Astrocyte (in vitro differentiated cells and primary cell): ENCODE measurements at regions not wholly inside any gene's neighbourhood (a gene's known extent, or its start where the extent isn't known, plus 50 kb on each side); places are given as distances from the start of the nearest gene placed in this dataset.
A peak's percentile ranks its signal among the peaks of the same experiment; 100 is the strongest.

ENCODE experiments used
- DNase-seq: peaks from one replicate; pipeline ENCODE4 v3.0.0-alpha.2; 2010; ENCODE audit warnings: low read depth
- FAIRE-seq: peaks from 2 replicates; lab custom pipeline; 2011; peaks lifted over from hg19 to GRCh38; lab: Jason Lieb, UNC
- H2AFZ ChIP-seq: 2 replicates; pipeline ENCODE4 v1.6.0; 2012; ENCODE audit warnings: low read depth, low read length, inconsistent platforms
- H3K27ac ChIP-seq: 2 replicates; pipeline ENCODE4 v1.5.1; 2011; ENCODE audit warnings: low read depth, low read length, inconsistent platforms
- H3K27me3 ChIP-seq: 2 replicates; pipeline ENCODE4 v1.6.0; 2011; ENCODE audit warnings: low read length, inconsistent platforms; ENCODE audit not compliant: insufficient read depth
- H3K36me3 ChIP-seq: 2 replicates; pipeline ENCODE4 v1.5.1; 2011; ENCODE audit warnings: low read length, inconsistent platforms; ENCODE audit not compliant: insufficient read depth
- H3K4me1 ChIP-seq: 2 replicates; pipeline ENCODE4 v1.5.1; 2011; ENCODE audit warnings: low read length, inconsistent platforms; ENCODE audit not compliant: insufficient read depth
- H3K4me2 ChIP-seq: 2 replicates; pipeline ENCODE4 v1.6.0; 2012; ENCODE audit warnings: low read length, inconsistent platforms
- H3K4me3 ChIP-seq: 2 replicates; pipeline ENCODE4 v1.5.1; 2011; ENCODE audit warnings: low read depth, mild to moderate bottlenecking, low read length, inconsistent platforms; ENCODE audit not compliant: insufficient read depth
- H3K79me2 ChIP-seq: 2 replicates; pipeline ENCODE4 v1.6.0; 2012; ENCODE audit warnings: mild to moderate bottlenecking, low read length, inconsistent platforms; ENCODE audit not compliant: insufficient read depth
- H3K9ac ChIP-seq: 2 replicates; pipeline ENCODE4 v1.6.0; 2012; ENCODE audit warnings: mild to moderate bottlenecking, low read length, inconsistent platforms
- H3K9me3 ChIP-seq: 2 replicates; pipeline ENCODE4 v1.5.1; 2012; ENCODE audit warnings: low read depth, mild to moderate bottlenecking, low read length, inconsistent platforms; ENCODE audit not compliant: insufficient read depth
- H4K20me1 ChIP-seq: 2 replicates; pipeline ENCODE4 v1.6.0; 2012; ENCODE audit warnings: low read length, inconsistent platforms; ENCODE audit not compliant: insufficient read depth
- H3K27ac Mint-ChIP-seq: one replicate; pipeline ENCODE4 v1.8.0; 2021; ENCODE audit warnings: mild to moderate bottlenecking, mixed read lengths; ENCODE audit not compliant: unreplicated experiment
- H3K27me3 Mint-ChIP-seq: one replicate; pipeline ENCODE4 v1.8.0; 2021; ENCODE audit warnings: low read depth, mixed read lengths; ENCODE audit not compliant: unreplicated experiment
- H3K36me3 Mint-ChIP-seq: one replicate; pipeline ENCODE4 v1.8.0; 2021; ENCODE audit warnings: low read depth, mixed read lengths; ENCODE audit not compliant: unreplicated experiment
- H3K4me1 Mint-ChIP-seq: one replicate; pipeline ENCODE4 v1.8.0; 2021; ENCODE audit warnings: low read depth, mixed read lengths; ENCODE audit not compliant: unreplicated experiment
- H3K4me3 Mint-ChIP-seq: one replicate; pipeline ENCODE4 v1.8.0; 2021; ENCODE audit warnings: mild to moderate bottlenecking, moderate library complexity, mixed read lengths; ENCODE audit not compliant: unreplicated experiment
- H3K9me3 Mint-ChIP-seq: one replicate; pipeline ENCODE4 v1.8.0; 2021; ENCODE audit warnings: mild to moderate bottlenecking, mixed read lengths; ENCODE audit not compliant: unreplicated experiment
- CTCF ChIP-seq: IDR thresholded peaks from 2 replicates; pipeline ENCODE4 v1.5.1; 2011; ENCODE audit warnings: low read depth, mild to moderate bottlenecking, inconsistent platforms, low read length, moderate library complexity; ENCODE audit not compliant: insufficient read depth
- EZH2 ChIP-seq: IDR thresholded peaks from 2 replicates; pipeline ENCODE4 v1.6.1; 2012; ENCODE audit warnings: mild to moderate bottlenecking, low read length, inconsistent platforms; ENCODE audit not compliant: insufficient read depth

- no peaks in the 10 kb centered on the region for H4K20me1 ChIP-seq
- no peaks in the 10 kb centered on the region for H3K36me3 ChIP-seq
- Mint-ChIP-seq H3K36me3 (no peaks in the 10 kb centered on the region), H3K4me3 (no peak overlapping the region), H3K4me1 (no peaks in the 10 kb centered on the region), H3K9me3 (no peaks in the 10 kb centered on the region), H3K27ac (no peak overlapping the region), H3K27me3 (peaks cover 20% of the 10 kb centered on the region)
- H3K4me2 ChIP-seq: no peak overlapping the region
- no peak for DNase-seq
- no peak overlapping the region for H3K9ac ChIP-seq
- no peaks in the 10 kb centered on the region for H3K9me3 ChIP-seq
- H3K4me1 ChIP-seq: no peaks in the 10 kb centered on the region
- no peak for FAIRE-seq
- H2AFZ ChIP-seq: no peak overlapping the region
- peaks cover 18% of the 10 kb centered on the region for H3K27me3 ChIP-seq
- H3K79me2 ChIP-seq: no peaks in the 10 kb centered on the region
- H3K27ac ChIP-seq: no peak overlapping the region
- H3K4me3 ChIP-seq: no peak overlapping the region
- no peak for TF ChIP-seq CTCF
- TF ChIP-seq EZH2: no peak
These were observed 82.2 kb upstream of the NFASC start for GRCh38 chr1:204788470-204788869.

GRCh38 chr1:204791453-204792353 lies 79.0 kb upstream of the NFASC start:
- TF ChIP-seq CTCF (peak; percentile 77), EZH2 (no peak)
- no peak overlapping the region for H3K4me3 ChIP-seq
- H3K4me1 ChIP-seq: no peaks in the 10 kb centered on the region
- Mint-ChIP-seq H3K27me3 (peaks cover 26% of the 10 kb centered on the region), H3K4me3 (no peak overlapping the region), H3K36me3 (no peaks in the 10 kb centered on the region), H3K9me3 (no peaks in the 10 kb centered on the region), H3K27ac (no peak overlapping the region), H3K4me1 (no peaks in the 10 kb centered on the region)
- peaks cover 21% of the 10 kb centered on the region for H3K27me3 ChIP-seq
- H3K4me2 ChIP-seq: no peak overlapping the region
- H3K9me3 ChIP-seq: no peaks in the 10 kb centered on the region
- no peaks in the 10 kb centered on the region for H3K79me2 ChIP-seq
- H3K27ac ChIP-seq: no peak overlapping the region
- no peaks in the 10 kb centered on the region for H4K20me1 ChIP-seq
- no peak overlapping the region for H2AFZ ChIP-seq
- FAIRE-seq (no peak), DNase-seq (peak; percentile 22)
- no peaks in the 10 kb centered on the region for H3K36me3 ChIP-seq
- H3K9ac ChIP-seq: no peak overlapping the region

GRCh38 chr1:204792354-204792692 lies 78.3 kb upstream of the NFASC start:
- Mint-ChIP-seq H3K27me3 (peaks cover 28% of the 10 kb centered on the region), H3K36me3 (no peaks in the 10 kb centered on the region), H3K4me1 (no peaks in the 10 kb centered on the region), H3K4me3 (no peak overlapping the region), H3K9me3 (peaks cover 3% of the 10 kb centered on the region), H3K27ac (no peak overlapping the region)
- Histone ChIP-seq H4K20me1 (no peaks in the 10 kb centered on the region), H3K4me3 (no peak overlapping the region), H3K27ac (no peak overlapping the region), H3K4me1 (no peaks in the 10 kb centered on the region), H3K36me3 (no peaks in the 10 kb centered on the region), H3K79me2 (no peaks in the 10 kb centered on the region), H2AFZ (no peak overlapping the region), H3K27me3 (peaks cover 21% of the 10 kb centered on the region), H3K9ac (no peak overlapping the region), H3K4me2 (no peak overlapping the region), H3K9me3 (no peaks in the 10 kb centered on the region)
- DNase-seq: no peak
- FAIRE-seq: no peak
- TF ChIP-seq EZH2 (no peak), CTCF (no peak)
